Peyer's patch (tissue), 4 donors: ENCODE measurements at regions not wholly inside any gene's neighbourhood (a gene's known extent, or its start where the extent isn't known, plus 50 kb on each side); places are given as distances from the start of the nearest gene placed in this dataset.
"Not testable (repeated sequence)": the region's sequence is repeated elsewhere in the genome, so short reads cannot be mapped to it uniquely, and the experiment has no call there.

ENCODE experiments used
- DNase-seq, 3 donors: peaks; one replicate each; pipeline ENCODE4 v3.0.0-alpha.2; 2017 to 2019
- H3K27ac ChIP-seq, 4 donors: fragments of 200-600 bp; sonication (generic); one replicate each; pipeline ENCODE4 v1.5.1; 2016 to 2019
- H3K27me3 ChIP-seq, 2 donors: fragments of 200-600 bp; sonication (generic); one replicate each; pipeline ENCODE4 v1.5.1; 2019
- H3K36me3 ChIP-seq, 3 donors: fragments of 200-600 bp; sonication (generic); one replicate each; pipeline ENCODE4 v1.5.1; 2016 to 2019
- H3K4me1 ChIP-seq, 4 donors: fragments of 200-600 bp; sonication (generic); one replicate each; pipeline ENCODE4 v1.5.1; 2016 to 2019
- H3K4me3 ChIP-seq, 4 donors: fragments of 200-600 bp; sonication (generic); 1 replicate in 3 of 4; 2 replicates in 1 of 4; pipeline ENCODE4 v1.5.1; 2016 to 2019; ENCODE audit warnings: mild to moderate bottlenecking in 1 of 4
- H3K9me3 ChIP-seq, 4 donors: fragments of 200-600 bp; sonication (generic); one replicate each; pipeline ENCODE4 v1.5.1; 2016 to 2019; ENCODE audit warnings: mild to moderate bottlenecking in 1 of 4
- POLR2A ChIP-seq, 2 donors: fragments of 450-650 bp; IDR thresholded peaks; one replicate each; pipeline ENCODE4 v1.5.1; 2017; ENCODE audit warnings: antibody characterized with exemption in 2 of 2, mild to moderate bottlenecking in 2 of 2, moderate library complexity in 2 of 2
- TF ChIP-seq, protein P1 (sequence below), 6 experiments: fragments of 450-650 bp in 4 of 6; fragments of 200-600 bp in 2 of 6; sonication (generic) in 1 of 6; IDR thresholded peaks; one replicate each; pipeline ENCODE4 v1.5.1; 2017 to 2019; ENCODE audit warnings: antibody characterized with exemption in 6 of 6, mild to moderate bottlenecking in 3 of 6, moderate library complexity in 1 of 6

GRCh38 chr12:9329019-9329418 lies 120.8 kb upstream of the PZP start:
- H3K27ac ChIP-seq = no peak overlapping the region
- peaks cover 0 to 3% (median 0%) of the 10 kb centered on the region in 4 donors for H3K4me1 ChIP-seq
- H3K36me3 ChIP-seq = no peaks in the 10 kb centered on the region
- H3K9me3 ChIP-seq = no peaks in the 10 kb centered on the region
- TF ChIP-seq, protein P1, sequence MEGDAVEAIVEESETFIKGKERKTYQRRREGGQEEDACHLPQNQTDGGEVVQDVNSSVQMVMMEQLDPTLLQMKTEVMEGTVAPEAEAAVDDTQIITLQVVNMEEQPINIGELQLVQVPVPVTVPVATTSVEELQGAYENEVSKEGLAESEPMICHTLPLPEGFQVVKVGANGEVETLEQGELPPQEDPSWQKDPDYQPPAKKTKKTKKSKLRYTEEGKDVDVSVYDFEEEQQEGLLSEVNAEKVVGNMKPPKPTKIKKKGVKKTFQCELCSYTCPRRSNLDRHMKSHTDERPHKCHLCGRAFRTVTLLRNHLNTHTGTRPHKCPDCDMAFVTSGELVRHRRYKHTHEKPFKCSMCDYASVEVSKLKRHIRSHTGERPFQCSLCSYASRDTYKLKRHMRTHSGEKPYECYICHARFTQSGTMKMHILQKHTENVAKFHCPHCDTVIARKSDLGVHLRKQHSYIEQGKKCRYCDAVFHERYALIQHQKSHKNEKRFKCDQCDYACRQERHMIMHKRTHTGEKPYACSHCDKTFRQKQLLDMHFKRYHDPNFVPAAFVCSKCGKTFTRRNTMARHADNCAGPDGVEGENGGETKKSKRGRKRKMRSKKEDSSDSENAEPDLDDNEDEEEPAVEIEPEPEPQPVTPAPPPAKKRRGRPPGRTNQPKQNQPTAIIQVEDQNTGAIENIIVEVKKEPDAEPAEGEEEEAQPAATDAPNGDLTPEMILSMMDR (IDR thresholded peaks at IDR 0.05) = no peak
- TF ChIP-seq POLR2A (IDR thresholded peaks at IDR 0.05) = no peak
- no peak for DNase-seq
- no peaks in the 10 kb centered on the region for H3K27me3 ChIP-seq
- H3K4me3 ChIP-seq = no peak overlapping the region

- TF ChIP-seq POLR2A (IDR thresholded peaks at IDR 0.05) = no peak
- TF ChIP-seq, protein P1 (IDR thresholded peaks at IDR 0.05) = no peak
- H3K36me3 ChIP-seq = no peaks in the 10 kb centered on the region
- no peak overlapping the region for H3K4me3 ChIP-seq
- no peaks in the 10 kb centered on the region for H3K27me3 ChIP-seq
- no peak overlapping the region for H3K27ac ChIP-seq
- no peak for DNase-seq
- H3K9me3 ChIP-seq = no peaks in the 10 kb centered on the region
- no peaks in the 10 kb centered on the region for H3K4me1 ChIP-seq
These were observed 119.9 kb upstream of the PZP start for GRCh38 chr12:9328065-9328464.

DNA sequence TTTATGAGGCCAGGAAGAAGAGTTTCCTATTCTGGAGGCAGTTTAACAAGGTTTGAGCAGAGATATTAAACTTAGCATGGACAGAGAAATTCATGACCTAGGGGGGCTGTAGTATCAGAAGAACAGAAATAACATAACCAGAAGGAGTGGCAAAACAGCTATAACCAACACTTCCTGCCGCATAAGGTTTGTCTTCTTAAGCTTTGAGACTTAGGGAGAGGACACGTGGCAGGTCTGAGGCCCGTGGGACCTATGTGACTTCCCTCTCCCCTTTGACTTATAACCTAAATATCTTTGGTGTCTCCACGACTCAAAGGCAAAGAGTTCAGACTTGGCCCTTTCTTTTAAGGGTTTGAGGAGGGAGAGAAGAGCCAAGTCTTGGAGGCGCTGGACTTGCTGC lies 119.1 kb upstream of the PZP start:
- no peaks in the 10 kb centered on the region for H3K9me3 ChIP-seq
- H3K36me3 ChIP-seq = no peaks in the 10 kb centered on the region
- no peak overlapping the region for H3K27ac ChIP-seq
- H3K27me3 ChIP-seq = no peaks in the 10 kb centered on the region
- no peaks in the 10 kb centered on the region for H3K4me1 ChIP-seq
- no peak overlapping the region for H3K4me3 ChIP-seq
- TF ChIP-seq POLR2A (IDR thresholded peaks at IDR 0.05) = no peak
- TF ChIP-seq, protein P1 (IDR thresholded peaks at IDR 0.05) = no peak
- no peak for DNase-seq

DNA sequence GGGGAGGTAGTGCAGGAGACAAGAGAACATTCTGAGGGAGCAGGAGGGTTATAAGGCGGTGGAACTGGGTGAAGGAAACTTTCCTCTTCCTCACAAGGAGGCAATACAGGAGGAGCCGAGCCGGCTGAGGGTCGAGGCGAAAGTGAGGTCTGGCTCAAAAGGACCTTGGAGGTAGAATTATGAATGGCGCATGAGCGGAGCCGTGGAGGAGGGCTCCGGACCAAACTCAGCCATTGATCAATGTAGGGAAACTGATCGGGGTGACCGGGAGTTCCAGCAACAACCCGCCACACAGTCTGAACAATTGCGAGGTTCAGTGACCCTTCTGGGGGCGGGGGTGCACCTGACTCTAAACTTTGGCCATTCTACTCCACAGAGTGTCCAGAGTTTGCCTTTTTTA lies 118.7 kb upstream of the PZP start:
- H3K27me3 ChIP-seq, H3K4me3 ChIP-seq, H3K36me3 ChIP-seq, H3K4me1 ChIP-seq, H3K27ac ChIP-seq, H3K9me3 ChIP-seq, DNase-seq: not testable (repeated sequence)

DNA sequence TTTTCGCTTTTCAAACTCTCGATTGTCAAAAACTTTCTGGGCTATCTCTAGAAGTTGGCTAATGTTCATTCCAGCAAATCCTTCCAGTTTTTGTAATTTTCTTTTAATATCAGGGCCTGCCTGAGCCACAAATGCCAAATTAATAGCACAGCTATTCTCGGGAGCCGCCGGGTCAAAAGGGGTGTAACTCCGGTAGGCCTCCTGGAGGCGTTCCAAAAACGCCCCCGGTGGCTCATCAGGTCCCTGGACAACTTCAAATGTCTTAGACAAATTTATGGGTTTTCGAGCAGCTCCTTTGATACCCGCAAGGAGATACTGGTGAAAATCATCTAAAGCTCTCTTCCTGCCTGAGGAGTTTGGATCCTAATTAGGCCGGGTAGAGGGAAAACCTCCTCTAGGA lies 117.9 kb upstream of the PZP start:
- DNase-seq = no peak
- TF ChIP-seq, protein P1 (IDR thresholded peaks at IDR 0.05) = no peak
- no peak for TF ChIP-seq POLR2A (IDR thresholded peaks at IDR 0.05)
- H3K4me3 ChIP-seq = no peak overlapping the region
- no peaks in the 10 kb centered on the region for H3K4me1 ChIP-seq
- H3K36me3 ChIP-seq = no peaks in the 10 kb centered on the region
- H3K27me3 ChIP-seq = no peaks in the 10 kb centered on the region
- H3K9me3 ChIP-seq = no peaks in the 10 kb centered on the region
- H3K27ac ChIP-seq = no peak overlapping the region

GRCh38 chr12:9325471-9325870 lies 117.3 kb upstream of the PZP start:
- no peak overlapping the region for H3K27ac ChIP-seq
- H3K36me3 ChIP-seq = no peaks in the 10 kb centered on the region
- H3K4me3 ChIP-seq = no peak overlapping the region
- no peaks in the 10 kb centered on the region for H3K4me1 ChIP-seq
- DNase-seq = no peak
- TF ChIP-seq, protein P1 (IDR thresholded peaks at IDR 0.05) = no peak
- no peak for TF ChIP-seq POLR2A (IDR thresholded peaks at IDR 0.05)
- H3K27me3 ChIP-seq = no peaks in the 10 kb centered on the region
- H3K9me3 ChIP-seq = no peaks in the 10 kb centered on the region
